Activated CD4-positive, alpha-beta memory T cell treated with anti-CD3 and anti-CD28 coated beads for 36 hours (primary cell): ENCODE measurements at regions not wholly inside any gene's neighbourhood (a gene's known extent, or its start where the extent isn't known, plus 50 kb on each side); places are given as distances from the start of the nearest gene placed in this dataset.

ENCODE experiments used
- CTCF ChIA-PET: fragments of 350-600 bp; sonication (Branson Sonifier 250); formaldehyde crosslinking; loops from one replicate; lab custom pipeline; 2021; ENCODE audit warnings: antibody characterized with exemption, inconsistent platforms; lab: Charles Lee
- POLR2A ChIA-PET: fragments of 350-600 bp; sonication (Branson Sonifier 250); formaldehyde crosslinking; loops from one replicate; lab custom pipeline; 2021; ENCODE audit warnings: antibody characterized with exemption; lab: Charles Lee
- DNase-seq: peaks from one replicate; pipeline ENCODE4 v3.0.0-alpha.2; 2020
- H3K27ac Mint-ChIP-seq: one replicate; pipeline ENCODE4 v1.8.0; 2021; ENCODE audit warnings: mixed read lengths
- H3K27me3 Mint-ChIP-seq: one replicate; pipeline ENCODE4 v1.8.0; 2021; ENCODE audit warnings: mixed read lengths
- H3K36me3 Mint-ChIP-seq: one replicate; pipeline ENCODE4 v1.8.0; 2021; ENCODE audit warnings: mixed read lengths
- H3K4me1 Mint-ChIP-seq: one replicate; pipeline ENCODE4 v1.8.0; 2021; ENCODE audit warnings: low read depth, mixed read lengths
- H3K4me3 Mint-ChIP-seq: one replicate; pipeline ENCODE4 v1.8.0; 2021; ENCODE audit warnings: mild to moderate bottlenecking, mixed read lengths
- H3K9me3 Mint-ChIP-seq: one replicate; pipeline ENCODE4 v1.8.0; 2021; ENCODE audit warnings: mixed read lengths
- intact Hi-C: fragments of 100-400 bp; cut with micrococcal nuclease; formaldehyde crosslinking; loops from one replicate; pipeline ENCODE4 v1.15.1; 2023

- Mint-ChIP-seq H3K4me1 (no peaks in the 10 kb centered on the region), H3K27me3 (peaks cover 3% of the 10 kb centered on the region), H3K36me3 (no peaks in the 10 kb centered on the region), H3K27ac (no peak overlapping the region), H3K4me3 (no peak overlapping the region), H3K9me3 (no peaks in the 10 kb centered on the region)
- intact Hi-C loops = loop anchor here (5.0 to 10.0 kb wide), 2 partner anchors 717 to 915 kb away; no protein-coding TSS in a partner anchor
- ChIA-PET CTCF (no interaction called here), POLR2A (no interaction called here)
- no peak for DNase-seq
Observed at GRCh38 chr6:153949616-153950015, 89.4 kb upstream of the OPRM1 start.

- Mint-ChIP-seq H3K36me3 (no peaks in the 10 kb centered on the region), H3K9me3 (no peaks in the 10 kb centered on the region), H3K4me3 (no peak overlapping the region), H3K27me3 (peaks cover 2% of the 10 kb centered on the region), H3K4me1 (no peaks in the 10 kb centered on the region), H3K27ac (no peak overlapping the region)
- ChIA-PET POLR2A (no interaction called here), CTCF (interaction anchor here (0.5 to 1.4 kb wide), 4 partner anchors 9 to 95 kb away, joined by 3 to 6 read pairs (median 4); no protein-coding TSS in a partner anchor)
- DNase-seq = no peak
- intact Hi-C loops = loop anchor here (5.0 to 10.0 kb wide), 2 partner anchors 716 to 913 kb away; no protein-coding TSS in a partner anchor
Observed at GRCh38 chr6:153947808-153948447, 91.1 kb upstream of the OPRM1 start.

GRCh38 chr6:153944201-153944600, 94.8 kb upstream of the OPRM1 start:
- Mint-ChIP-seq H3K27me3 (no peaks in the 10 kb centered on the region), H3K27ac (no peak overlapping the region), H3K9me3 (no peaks in the 10 kb centered on the region), H3K36me3 (no peaks in the 10 kb centered on the region), H3K4me1 (no peaks in the 10 kb centered on the region), H3K4me3 (no peak overlapping the region)
- DNase-seq = no peak
- intact Hi-C loops = loop anchor here (10.0 kb wide), 1 partner anchor 909 kb away; no protein-coding TSS in a partner anchor
- CTCF ChIA-PET = no interaction called here
- POLR2A ChIA-PET = no interaction called here

- H3K9me3 Mint-ChIP-seq = no peaks in the 10 kb centered on the region
- no peak for DNase-seq
- intact Hi-C loops = loop anchor here (10.0 kb wide), 1 partner anchor 908 kb away; no protein-coding TSS in a partner anchor
- no peak overlapping the region for H3K4me3 Mint-ChIP-seq
- CTCF ChIA-PET = no interaction called here
- H3K36me3 Mint-ChIP-seq = no peaks in the 10 kb centered on the region
- H3K4me1 Mint-ChIP-seq = no peaks in the 10 kb centered on the region
- POLR2A ChIA-PET = no interaction called here
- H3K27me3 Mint-ChIP-seq = no peaks in the 10 kb centered on the region
- H3K27ac Mint-ChIP-seq = no peak overlapping the region
Observed at GRCh38 chr6:153942361-153942760, 96.7 kb upstream of the OPRM1 start.

GRCh38 chr6:153941768-153942167, 97.3 kb upstream of the OPRM1 start:
- CTCF ChIA-PET = no interaction called here
- Mint-ChIP-seq H3K27me3 (no peaks in the 10 kb centered on the region), H3K27ac (no peak overlapping the region), H3K9me3 (no peaks in the 10 kb centered on the region), H3K36me3 (no peaks in the 10 kb centered on the region), H3K4me1 (no peaks in the 10 kb centered on the region), H3K4me3 (no peak overlapping the region)
- DNase-seq = no peak
- POLR2A ChIA-PET = no interaction called here
- intact Hi-C loops = loop anchor here (10.0 kb wide), 1 partner anchor 907 kb away; no protein-coding TSS in a partner anchor

- no peak for DNase-seq
- no peaks in the 10 kb centered on the region for H3K4me1 Mint-ChIP-seq
Observed at GRCh38 chr6:153938876-153939275, 100.2 kb upstream of the OPRM1 start.

GRCh38 chr6:153931431-153931830, 107.6 kb upstream of the OPRM1 start:
- no peak for DNase-seq
- ChIA-PET POLR2A (no interaction called here), CTCF (no interaction called here)
- H3K9me3 Mint-ChIP-seq = no peaks in the 10 kb centered on the region
- no peaks in the 10 kb centered on the region for H3K4me1 Mint-ChIP-seq
- H3K36me3 Mint-ChIP-seq = no peaks in the 10 kb centered on the region
- H3K27ac Mint-ChIP-seq = no peak overlapping the region
- H3K27me3 Mint-ChIP-seq = no peaks in the 10 kb centered on the region
- no peak overlapping the region for H3K4me3 Mint-ChIP-seq
- intact Hi-C loops = no loop called here

More at GRCh38 chr6:153938876-153939275, 100.2 kb upstream of the OPRM1 start:
- H3K27ac Mint-ChIP-seq = no peak overlapping the region
- no peak overlapping the region for H3K4me3 Mint-ChIP-seq
- POLR2A ChIA-PET = no interaction called here
- H3K9me3 Mint-ChIP-seq = no peaks in the 10 kb centered on the region
- intact Hi-C loops = no loop called here
- H3K27me3 Mint-ChIP-seq = no peaks in the 10 kb centered on the region
- CTCF ChIA-PET = no interaction called here
- H3K36me3 Mint-ChIP-seq = no peaks in the 10 kb centered on the region

GRCh38 chr6:153927867-153928266, 111.2 kb upstream of the OPRM1 start:
- H3K27ac Mint-ChIP-seq = no peak overlapping the region
- no peaks in the 10 kb centered on the region for H3K36me3 Mint-ChIP-seq
- CTCF ChIA-PET = no interaction called here
- no peak for DNase-seq
- no peaks in the 10 kb centered on the region for H3K9me3 Mint-ChIP-seq
- no peaks in the 10 kb centered on the region for H3K27me3 Mint-ChIP-seq
- no peak overlapping the region for H3K4me3 Mint-ChIP-seq
- no peaks in the 10 kb centered on the region for H3K4me1 Mint-ChIP-seq
- POLR2A ChIA-PET = no interaction called here
- intact Hi-C loops = no loop called here

GRCh38 chr6:153898360-153899059, 140.5 kb upstream of the OPRM1 start:
- intact Hi-C loops = no loop called here
- CTCF ChIA-PET = no interaction called here
- peaks cover 4% of the 10 kb centered on the region for H3K9me3 Mint-ChIP-seq
- no peak for DNase-seq
- POLR2A ChIA-PET = no interaction called here
- no peak overlapping the region for H3K27ac Mint-ChIP-seq
- no peak overlapping the region for H3K4me3 Mint-ChIP-seq
- no peaks in the 10 kb centered on the region for H3K27me3 Mint-ChIP-seq
- H3K4me1 Mint-ChIP-seq = no peaks in the 10 kb centered on the region
- no peaks in the 10 kb centered on the region for H3K36me3 Mint-ChIP-seq

- H3K9me3 Mint-ChIP-seq = peaks cover 5% of the 10 kb centered on the region
- H3K4me1 Mint-ChIP-seq = no peaks in the 10 kb centered on the region
- intact Hi-C loops = no loop called here
- ChIA-PET CTCF (no interaction called here), POLR2A (no interaction called here)
- DNase-seq = no peak
- H3K27me3 Mint-ChIP-seq = no peaks in the 10 kb centered on the region
- no peaks in the 10 kb centered on the region for H3K36me3 Mint-ChIP-seq
- no peak overlapping the region for H3K27ac Mint-ChIP-seq
- H3K4me3 Mint-ChIP-seq = no peak overlapping the region
Observed at GRCh38 chr6:153882411-153882810, 156.6 kb upstream of the OPRM1 start.

- ChIA-PET CTCF (no interaction called here), POLR2A (no interaction called here)
- Mint-ChIP-seq H3K9me3 (peaks cover 8% of the 10 kb centered on the region), H3K4me3 (no peak overlapping the region), H3K36me3 (no peaks in the 10 kb centered on the region), H3K4me1 (no peaks in the 10 kb centered on the region), H3K27me3 (peaks cover 1% of the 10 kb centered on the region), H3K27ac (no peak overlapping the region)
- no peak for DNase-seq
- intact Hi-C loops = no loop called here
Observed at GRCh38 chr6:153873541-153873940, 165.5 kb upstream of the OPRM1 start.

GRCh38 chr6:153872946-153873345, 166.1 kb upstream of the OPRM1 start:
- no peak overlapping the region for H3K4me3 Mint-ChIP-seq
- H3K36me3 Mint-ChIP-seq = no peaks in the 10 kb centered on the region
- no peak overlapping the region for H3K27ac Mint-ChIP-seq
- intact Hi-C loops = no loop called here
- POLR2A ChIA-PET = no interaction called here
- H3K27me3 Mint-ChIP-seq = peaks cover 1% of the 10 kb centered on the region
- H3K9me3 Mint-ChIP-seq = peaks cover 9% of the 10 kb centered on the region
- DNase-seq = no peak
- no peaks in the 10 kb centered on the region for H3K4me1 Mint-ChIP-seq
- CTCF ChIA-PET = no interaction called here
